Caco-2 (cell line): ENCODE measurements at regions not wholly inside any gene's neighbourhood (a gene's known extent, or its start where the extent isn't known, plus 50 kb on each side); places are given as distances from the start of the nearest gene placed in this dataset.

ENCODE experiments used
- BruUV-seq: library from RNA; stranded (reverse); fragments of 400-500 nt; replicated peaks from 2 replicates; lab custom pipeline; 2021; lab: Mats Ljungman, UMichigan
- CTCF ChIA-PET: fragments of 300-600 bp; sonication (Branson Sonifier 250); formaldehyde crosslinking; loops from one replicate; lab custom pipeline; 2022; ENCODE audit warnings: antibody characterized with exemption; lab: Charles Lee
- POLR2A ChIA-PET: fragments of 300-600 bp; sonication (Branson Sonifier 250); formaldehyde crosslinking; loops from one replicate; lab custom pipeline; 2022; ENCODE audit warnings: antibody characterized with exemption; lab: Charles Lee
- DNase-seq, 2 experiments: peaks; one replicate each; pipeline versions ENCODE4 v3.0.0 to v3.0.0-alpha.2; 2020 to 2022
- H3K27me3 ChIP-seq: replicated peaks from 2 replicates; pipeline ENCODE4 v1.6.0; 2011; ENCODE audit warnings: low read length; ENCODE audit not compliant: control insufficient read depth, insufficient read depth
- H3K36me3 ChIP-seq: 2 replicates; pipeline ENCODE4 v1.5.1; 2011; ENCODE audit warnings: low read length; ENCODE audit not compliant: control insufficient read depth, insufficient read depth
- H3K4me1 ChIP-seq: fragments of 250-450 bp; sonication (Bioruptor Pico); 2 replicates; pipeline ENCODE4 v1.5.1; 2020; ENCODE audit warnings: mild to moderate bottlenecking
- H3K4me3 ChIP-seq: 2 replicates; pipeline ENCODE4 v1.5.1; 2011; ENCODE audit warnings: low read depth, mild to moderate bottlenecking, control low read depth, low read length
- H3K9me3 ChIP-seq: fragments of 250-450 bp; sonication (Bioruptor Pico); 2 replicates; pipeline ENCODE4 v1.5.1; 2020; ENCODE audit warnings: mild to moderate bottlenecking, moderate library complexity
- H3K27ac Mint-ChIP-seq: one replicate; pipeline ENCODE4 v1.8.0; 2022; ENCODE audit warnings: mixed read lengths; ENCODE audit not compliant: unreplicated experiment
- H3K27me3 Mint-ChIP-seq: one replicate; pipeline ENCODE4 v1.8.0; 2022; ENCODE audit warnings: mixed read lengths; ENCODE audit not compliant: insufficient read depth, unreplicated experiment
- H3K36me3 Mint-ChIP-seq: one replicate; pipeline ENCODE4 v1.8.0; 2022; ENCODE audit warnings: mild to moderate bottlenecking, mixed read lengths; ENCODE audit not compliant: insufficient read depth, unreplicated experiment
- H3K4me1 Mint-ChIP-seq: one replicate; pipeline ENCODE4 v1.8.0; 2022; ENCODE audit warnings: low read depth, mixed read lengths; ENCODE audit not compliant: unreplicated experiment
- H3K4me3 Mint-ChIP-seq: one replicate; pipeline ENCODE4 v1.8.0; 2022; ENCODE audit warnings: mild to moderate bottlenecking, moderate library complexity, mixed read lengths; ENCODE audit not compliant: unreplicated experiment
- H3K9me3 Mint-ChIP-seq: one replicate; pipeline ENCODE4 v1.8.0; 2022; ENCODE audit warnings: mixed read lengths; ENCODE audit not compliant: unreplicated experiment
- CTCF ChIP-seq, 2 experiments: fragments of 200-600 bp in 1 of 2; IDR thresholded peaks; 1 replicate in 1 of 2; 2 replicates in 1 of 2; pipeline versions ENCODE4 v1.5.1 to v1.8.0; 2011 to 2022; ENCODE audit warnings: antibody characterized with exemption in 1 of 2, control low read depth in 1 of 2, inconsistent platforms in 1 of 2, low read depth in 1 of 2, low read length in 1 of 2, mild to moderate bottlenecking in 1 of 2, moderate library complexity in 1 of 2; ENCODE audit not compliant: insufficient read depth in 1 of 2, severe bottlenecking in 1 of 2, unreplicated experiment in 1 of 2
- intact Hi-C: fragments of 100-400 bp; cut with micrococcal nuclease; formaldehyde crosslinking; loops from one replicate; pipeline ENCODE4 v1.10.0; 2022; ENCODE audit not compliant: unreplicated experiment

GRCh38 chr14:66383771-66384170 is 102.4 kb upstream of the CCDC196 start:
- Mint-ChIP-seq H3K27ac (no peak overlapping the region), H3K4me3 (no peak overlapping the region), H3K27me3 (peaks cover 10% of the 10 kb centered on the region), H3K9me3 (no peaks in the 10 kb centered on the region), H3K36me3 (no peaks in the 10 kb centered on the region), H3K4me1 (no peaks in the 10 kb centered on the region)
- ChIA-PET CTCF (no interaction called here), POLR2A (no interaction called here)
- no peaks in the 10 kb centered on the region for H3K27me3 ChIP-seq
- no peak overlapping the region for H3K4me3 ChIP-seq
- BruUV-seq = no TSS peak
- H3K9me3 ChIP-seq = no peaks in the 10 kb centered on the region
- H3K4me1 ChIP-seq = no peaks in the 10 kb centered on the region
- H3K36me3 ChIP-seq = no peaks in the 10 kb centered on the region
- no peak for DNase-seq
- intact Hi-C loops = no loop called here
- TF ChIP-seq CTCF (IDR thresholded peaks at IDR 0.05; ENCODE audit: insufficient read depth in 1 of 2, low read depth in 1 of 2, low read length in 1 of 2, severe bottlenecking in 1 of 2, unreplicated experiment in 1 of 2) = no peak

- no TSS peak for BruUV-seq
Observed at GRCh38 chr14:66388516-66388915, 97.7 kb upstream of the CCDC196 start.

GRCh38 chr14:66389481-66389880 is 96.7 kb upstream of the CCDC196 start:
- Histone ChIP-seq H3K36me3 (no peaks in the 10 kb centered on the region), H3K4me1 (no peaks in the 10 kb centered on the region), H3K27me3 (no peaks in the 10 kb centered on the region; the same call in 1 of the 2 replicates), H3K9me3 (no peaks in the 10 kb centered on the region), H3K4me3 (no peak overlapping the region)
- peaks cover 18% of the 10 kb centered on the region for H3K27me3 Mint-ChIP-seq
- CTCF ChIA-PET = no interaction called here
- TF ChIP-seq CTCF (IDR thresholded peaks at IDR 0.05; ENCODE audit: insufficient read depth in 1 of 2, low read depth in 1 of 2, low read length in 1 of 2, severe bottlenecking in 1 of 2, unreplicated experiment in 1 of 2) = no peak
- H3K9me3 Mint-ChIP-seq = no peaks in the 10 kb centered on the region
- H3K36me3 Mint-ChIP-seq = no peaks in the 10 kb centered on the region
- no peak overlapping the region for H3K27ac Mint-ChIP-seq
- intact Hi-C loops = no loop called here
- H3K4me1 Mint-ChIP-seq = no peaks in the 10 kb centered on the region
- POLR2A ChIA-PET = no interaction called here
- no TSS peak for BruUV-seq
- no peak overlapping the region for H3K4me3 Mint-ChIP-seq
- DNase-seq = no peak

More at GRCh38 chr14:66388516-66388915, 97.7 kb upstream of the CCDC196 start:
- Histone ChIP-seq H3K4me1 (no peaks in the 10 kb centered on the region), H3K9me3 (no peaks in the 10 kb centered on the region), H3K36me3 (no peaks in the 10 kb centered on the region), H3K4me3 (no peak overlapping the region), H3K27me3 (no peaks in the 10 kb centered on the region; the same call in 1 of the 2 replicates)
- H3K27me3 Mint-ChIP-seq = peaks cover 18% of the 10 kb centered on the region
- DNase-seq = no peak
- POLR2A ChIA-PET = no interaction called here
- no peak overlapping the region for H3K4me3 Mint-ChIP-seq
- no peaks in the 10 kb centered on the region for H3K9me3 Mint-ChIP-seq
- H3K36me3 Mint-ChIP-seq = no peaks in the 10 kb centered on the region
- intact Hi-C loops = no loop called here
- TF ChIP-seq CTCF (IDR thresholded peaks at IDR 0.05; ENCODE audit: insufficient read depth in 1 of 2, low read depth in 1 of 2, low read length in 1 of 2, severe bottlenecking in 1 of 2, unreplicated experiment in 1 of 2) = no peak
- H3K4me1 Mint-ChIP-seq = no peaks in the 10 kb centered on the region
- H3K27ac Mint-ChIP-seq = no peak overlapping the region
- CTCF ChIA-PET = no interaction called here
